Spleen (tissue), 11 donors: ENCODE measurements at regions not wholly inside any gene's neighbourhood (a gene's known extent, or its start where the extent isn't known, plus 50 kb on each side); places are given as distances from the start of the nearest gene placed in this dataset.

Experiments
- DNase-seq: peaks from one replicate; pipeline ENCODE4 v3.0.0-alpha.2; 2020
- H3K27ac ChIP-seq, 8 donors: fragments of 200-600 bp; sonication (generic) in 7 of 8; 1 replicate in 4 of 8; 2 replicates in 4 of 8; pipeline versions ENCODE4 v1.5.0 to v1.8.0; 2016 to 2021; ENCODE audit warnings: inconsistent platforms in 4 of 8, mild to moderate bottlenecking in 4 of 8, moderate library complexity in 1 of 8
- H3K27me3 ChIP-seq, 7 donors: fragments of 200-600 bp; sonication (generic) in 6 of 7; replicated peaks in 1 of 7; 1 replicate in 4 of 7; 2 replicates in 3 of 7; pipeline versions ENCODE4 v1.5.0 to v1.8.0; 2016 to 2021; ENCODE audit warnings: inconsistent platforms in 3 of 7, mild to moderate bottlenecking in 1 of 7
- H3K36me3 ChIP-seq, 6 donors: fragments of 200-600 bp; sonication (generic) in 5 of 6; 1 replicate in 4 of 6; 2 replicates in 2 of 6; pipeline versions ENCODE4 v1.5.0 to v1.8.0; 2016 to 2021; ENCODE audit warnings: inconsistent platforms in 2 of 6
- H3K4me1 ChIP-seq, 6 donors: fragments of 200-600 bp; sonication (generic) in 5 of 6; 1 replicate in 3 of 6; 2 replicates in 3 of 6; pipeline versions ENCODE4 v1.5.0 to v1.8.0; 2016 to 2021; ENCODE audit warnings: inconsistent platforms in 3 of 6
- H3K4me3 ChIP-seq, 8 donors: fragments of 200-600 bp; sonication (generic) in 7 of 8; 1 replicate in 4 of 8; 2 replicates in 4 of 8; pipeline versions ENCODE4 v1.5.0 to v1.8.0; 2016 to 2021; ENCODE audit warnings: inconsistent platforms in 4 of 8, mild to moderate bottlenecking in 4 of 8, moderate library complexity in 2 of 8
- H3K9me3 ChIP-seq, 8 donors: fragments of 200-600 bp; sonication (generic) in 7 of 8; 1 replicate in 4 of 8; 2 replicates in 4 of 8; pipeline versions ENCODE4 v1.5.0 to v1.8.0; 2016 to 2021; ENCODE audit warnings: inconsistent platforms in 4 of 8
- CTCF ChIP-seq, 11 experiments: fragments of 200-600 bp in 7 of 11; fragments of 450-650 bp in 4 of 11; sonication (generic) in 4 of 11; IDR thresholded peaks in 8 of 11; conservative IDR thresholded peaks in 3 of 11; 1 replicate in 7 of 11; 2 replicates in 4 of 11; pipeline versions ENCODE4 v1.4.0 to v1.8.0; 2016 to 2021; ENCODE audit warnings: antibody characterized with exemption in 11 of 11, inconsistent platforms in 4 of 11, mild to moderate bottlenecking in 1 of 11
- POLR2A ChIP-seq, 3 donors: fragments of 450-650 bp; IDR thresholded peaks; one replicate each; pipeline ENCODE4 v1.5.1; 2017; ENCODE audit warnings: antibody characterized with exemption in 3 of 3, mild to moderate bottlenecking in 1 of 3
- POLR2AphosphoS5 ChIP-seq, 3 donors: sonication (generic); formaldehyde crosslinking; IDR thresholded peaks; one replicate each; pipeline ENCODE4 v1.5.1; 2017; ENCODE audit warnings: antibody characterized with exemption in 3 of 3
- WGBS, 5 donors: extraction: QIAGEN DNeasy Blood & Tissue Kit in 3 of 5; methylation state at CpG; one replicate each; pipeline versions ENCODE4 v1.1.5 to v1.1.7; 2013 to 2018; 5-methylcytosine and 5-hydroxymethylcytosine counted together
- intact Hi-C: fragments of 100-400 bp; cut with DNase I; formaldehyde crosslinking; loops from one replicate; pipeline ENCODE4 v1.15.0; 2023; ENCODE audit warnings: low total_unique reads
- donor health status: healthy with polysubstance abuse.
- donor health status: DM: no; HTN: no; CAD: no; lungs with moderate emphysema.
- donor health status: DM: no; HTN: no; CAD: no.
- donor health status: Bipolar disorder and iron deficiency.
- donor health status: healthy.
- donor health status: DM: no; HTN: no; CAD: no.
- donor health status: DM: yes; HTN: yes; CAD: no.

DNA sequence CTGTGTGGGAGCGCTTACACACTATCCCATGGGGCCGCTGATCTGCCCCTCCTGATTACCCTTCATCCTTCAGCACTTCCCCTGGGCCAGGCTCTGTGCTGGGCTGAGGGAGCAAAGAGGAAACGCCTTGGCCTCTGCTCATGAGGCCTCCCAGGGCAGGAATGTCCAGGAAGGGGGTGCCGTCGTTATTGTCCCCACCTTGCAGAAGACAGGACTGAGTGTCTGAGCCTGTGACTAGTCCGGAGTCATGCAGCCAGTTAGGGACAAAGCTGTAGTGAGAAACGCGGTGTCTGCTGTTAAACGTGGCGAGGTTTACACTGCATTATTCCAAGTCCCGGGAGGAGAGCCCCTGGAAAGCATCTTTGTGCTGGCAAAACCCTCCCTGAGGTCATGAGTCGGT is 160.0 kb downstream of the TRIM29 start:
- Histone ChIP-seq H3K9me3 (no peaks in the 10 kb centered on the region), H3K27ac (no peak overlapping the region), H3K4me1 (no peaks in the 10 kb centered on the region), H3K4me3 (no peak overlapping the region), H3K27me3 (peaks cover 0 to 70% (median 0%) of the 10 kb centered on the region in 7 donors), H3K36me3 (no peaks in the 10 kb centered on the region)
- 51 to 60% (median 57%) methylated on average over 12 of the region's 12 CpGs for WGBS, 5 donors
- TF ChIP-seq POLR2AphosphoS5 (IDR thresholded peaks at IDR 0.05): no peak
- no peak for TF ChIP-seq POLR2A (IDR thresholded peaks at IDR 0.05)
- TF ChIP-seq CTCF (IDR thresholded peaks at IDR 0.05 in 8 of 11, conservative IDR thresholded peaks at IDR 0.05 in 3 of 11): no peak
- intact Hi-C loops: no loop called here
- DNase-seq: no peak

DNA sequence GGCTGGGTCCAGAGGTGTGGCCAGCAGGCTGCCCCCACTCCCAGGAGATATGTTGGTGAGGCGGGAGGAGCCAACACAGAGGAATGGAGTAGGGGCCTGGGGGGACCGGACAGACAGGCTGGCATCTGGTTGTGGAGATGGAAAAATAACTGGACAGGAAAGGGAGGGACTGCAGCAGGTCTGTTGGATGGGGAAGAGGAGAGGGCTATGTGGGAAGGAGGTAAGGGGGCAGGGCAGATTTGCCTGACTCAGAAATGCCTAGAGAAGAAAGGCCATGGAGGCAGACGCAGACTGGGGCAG is 160.4 kb downstream of the TRIM29 start:
- Histone ChIP-seq H3K27ac (no peak overlapping the region), H3K4me1 (no peaks in the 10 kb centered on the region), H3K36me3 (no peaks in the 10 kb centered on the region), H3K4me3 (no peak overlapping the region), H3K27me3 (peaks cover 0 to 66% (median 0%) of the 10 kb centered on the region in 7 donors), H3K9me3 (no peaks in the 10 kb centered on the region)
- no peak for DNase-seq
- TF ChIP-seq POLR2AphosphoS5 (IDR thresholded peaks at IDR 0.05) (no peak), CTCF (IDR thresholded peaks at IDR 0.05 in 8 of 11, conservative IDR thresholded peaks at IDR 0.05 in 3 of 11) (no peak), POLR2A (IDR thresholded peaks at IDR 0.05) (no peak)
- 53 to 77% (median 68%) methylated on average over 3 of the region's 3 CpGs for WGBS, 5 donors
- intact Hi-C loops: no loop called here

DNA sequence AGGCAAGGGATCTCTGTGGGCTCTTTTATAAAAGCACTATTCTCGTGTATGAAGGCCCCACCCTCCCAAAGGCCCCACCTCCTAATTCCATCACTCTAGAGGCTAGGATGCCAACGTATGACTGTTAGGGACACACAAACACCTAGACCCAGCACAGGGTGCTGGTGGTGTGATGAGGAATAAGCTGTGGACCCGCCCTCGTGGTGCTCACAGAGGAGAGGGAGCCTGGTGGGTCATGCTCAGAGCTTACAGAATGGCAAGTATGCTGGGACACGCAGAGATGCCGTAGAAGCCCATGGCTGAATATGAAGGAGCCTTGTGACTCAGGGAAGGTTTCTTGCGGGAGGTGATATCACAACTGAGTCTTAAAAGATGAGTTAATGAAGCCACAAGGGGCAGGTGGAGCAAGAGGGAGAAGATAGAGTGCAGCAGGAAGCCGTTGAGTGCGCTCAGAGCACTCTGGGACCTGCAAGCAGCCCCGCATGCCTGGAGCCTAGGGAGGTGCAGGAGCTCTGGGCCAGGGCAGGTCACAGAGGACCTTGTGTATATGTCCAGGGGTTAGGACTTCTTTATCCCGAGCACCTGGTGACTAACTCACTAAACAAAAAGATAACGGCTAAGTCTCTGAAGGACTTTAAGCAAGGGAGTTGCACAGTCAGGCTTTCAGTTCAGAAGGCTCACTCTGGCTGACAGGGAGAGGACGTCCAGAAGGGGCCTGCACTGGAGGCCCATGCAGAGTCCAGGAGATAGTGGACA is 160.9 kb downstream of the TRIM29 start:
- TF ChIP-seq POLR2A (IDR thresholded peaks at IDR 0.05) (no peak), POLR2AphosphoS5 (IDR thresholded peaks at IDR 0.05) (no peak), CTCF (IDR thresholded peaks at IDR 0.05 in 8 of 11, conservative IDR thresholded peaks at IDR 0.05 in 3 of 11) (no peak)

GRCh38 chr11:119975561-119976152 is 162.3 kb downstream of the TRIM29 start:
- Histone ChIP-seq H3K27me3 (peaks cover 0 to 53% (median 0%) of the 10 kb centered on the region in 7 donors), H3K4me1 (no peaks in the 10 kb centered on the region), H3K4me3 (no peak overlapping the region), H3K9me3 (peaks cover 0 to 6% (median 0%) of the 10 kb centered on the region in 8 donors), H3K36me3 (no peaks in the 10 kb centered on the region), H3K27ac (no peak overlapping the region)
- no peak for DNase-seq
- 37 to 50% (median 40%) methylated on average over 13 to 15 of the region's 15 CpGs for WGBS, 5 donors
- TF ChIP-seq CTCF (IDR thresholded peaks at IDR 0.05 in 8 of 11, conservative IDR thresholded peaks at IDR 0.05 in 3 of 11) (no peak), POLR2AphosphoS5 (IDR thresholded peaks at IDR 0.05) (no peak), POLR2A (IDR thresholded peaks at IDR 0.05) (no peak)
- intact Hi-C loops: no loop called here

More for the DNA sequence above, 160.9 kb downstream of the TRIM29 start:
- peaks cover 0 to 4% (median 0%) of the 10 kb centered on the region in 8 donors for H3K9me3 ChIP-seq
- no peaks in the 10 kb centered on the region for H3K36me3 ChIP-seq
- intact Hi-C loops: no loop called here
- H3K4me1 ChIP-seq: no peaks in the 10 kb centered on the region
- 78 to 85% (median 81%) methylated on average over 13 of the region's 13 CpGs for WGBS, 5 donors
- no peak for DNase-seq
- H3K27ac ChIP-seq: no peak overlapping the region
- no peak overlapping the region for H3K4me3 ChIP-seq
- peaks cover 0 to 65% (median 0%) of the 10 kb centered on the region in 7 donors for H3K27me3 ChIP-seq
